HPDE6-E6E7 (cell line): ENCODE measurements at regions not wholly inside any gene's neighbourhood (a gene's known extent, or its start where the extent isn't known, plus 50 kb on each side); places are given as distances from the start of the nearest gene placed in this dataset.
"Not testable (repeated sequence)": the region's sequence is repeated elsewhere in the genome, so short reads cannot be mapped to it uniquely, and the experiment has no call there.

Experiments
- DNase-seq: peaks from one replicate; pipeline ENCODE4 v3.0.0; 2011; ENCODE audit warnings: missing footprints; ENCODE audit errors: extremely low spot score

- DNase-seq: no peak
These were observed 127.0 kb downstream of the COX18 start for GRCh38 chr4:72942565-72942964.

- DNase-seq: no peak
These were observed 131.0 kb downstream of the COX18 start for GRCh38 chr4:72938516-72938915.

DNA sequence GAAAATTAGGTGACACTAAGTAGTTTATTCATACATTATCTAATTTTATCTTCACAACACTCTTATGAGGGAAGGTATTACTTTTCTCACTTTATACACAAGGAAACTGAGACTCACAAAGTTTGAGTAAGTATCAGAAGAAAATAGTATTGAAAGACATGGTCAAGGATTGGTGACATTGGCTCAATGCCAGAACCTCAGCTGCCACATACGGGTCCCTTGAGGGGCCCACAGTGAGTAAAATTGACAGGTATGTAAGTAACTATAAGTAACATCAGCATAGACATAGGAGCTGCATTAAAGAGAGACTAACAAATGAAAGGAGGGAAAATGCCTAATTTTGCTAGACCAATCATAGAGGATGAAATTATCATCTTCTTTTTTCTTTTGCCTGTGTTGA is 134.1 kb downstream of the COX18 start:
- DNase-seq: no peak

DNA sequence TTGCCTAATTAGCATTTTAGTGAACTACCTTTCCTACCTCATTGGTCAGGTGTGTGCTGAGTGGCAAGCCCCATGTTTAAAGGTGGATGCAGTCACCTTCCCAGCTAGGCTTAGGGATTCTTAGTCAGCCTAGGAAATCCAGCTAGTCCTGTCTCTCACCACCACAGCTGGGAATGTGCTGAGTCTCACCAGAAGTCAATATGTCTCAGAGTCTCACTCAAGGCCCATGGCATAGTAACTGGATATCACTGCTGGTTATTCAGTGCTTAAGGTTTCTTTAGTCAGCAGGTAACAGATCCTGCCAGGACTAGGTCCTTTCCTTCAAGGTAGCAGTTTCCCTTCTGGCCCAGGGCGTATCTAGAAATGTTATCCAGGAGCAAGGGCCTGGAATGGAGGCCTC is 136.5 kb downstream of the COX18 start:
- DNase-seq: no peak

DNA sequence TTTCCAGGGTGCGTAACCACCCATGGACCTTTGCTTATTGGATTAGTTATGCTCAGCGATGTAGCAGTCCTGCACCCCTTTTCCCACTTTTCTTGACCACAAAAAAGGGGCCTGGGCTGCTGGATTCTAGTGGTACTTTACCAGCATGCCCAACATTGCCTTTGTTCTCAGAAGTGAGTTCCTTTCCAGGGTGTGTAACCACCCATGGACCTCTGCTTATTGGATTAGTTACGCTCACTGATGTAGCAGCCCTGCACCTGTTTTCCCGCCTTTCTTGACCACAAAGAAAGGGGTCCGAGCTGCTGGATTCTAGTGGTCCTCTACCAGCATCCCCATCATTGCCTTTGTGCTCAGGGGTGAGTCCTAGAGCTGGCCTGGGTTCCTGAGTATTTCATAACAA is 138.2 kb downstream of the COX18 start:
- no peak for DNase-seq

GRCh38 chr4:72929596-72930274 is 139.8 kb downstream of the COX18 start:
- not testable (repeated sequence) for DNase-seq

GRCh38 chr4:72924814-72925213 is 144.7 kb downstream of the COX18 start:
- no peak for DNase-seq

DNA sequence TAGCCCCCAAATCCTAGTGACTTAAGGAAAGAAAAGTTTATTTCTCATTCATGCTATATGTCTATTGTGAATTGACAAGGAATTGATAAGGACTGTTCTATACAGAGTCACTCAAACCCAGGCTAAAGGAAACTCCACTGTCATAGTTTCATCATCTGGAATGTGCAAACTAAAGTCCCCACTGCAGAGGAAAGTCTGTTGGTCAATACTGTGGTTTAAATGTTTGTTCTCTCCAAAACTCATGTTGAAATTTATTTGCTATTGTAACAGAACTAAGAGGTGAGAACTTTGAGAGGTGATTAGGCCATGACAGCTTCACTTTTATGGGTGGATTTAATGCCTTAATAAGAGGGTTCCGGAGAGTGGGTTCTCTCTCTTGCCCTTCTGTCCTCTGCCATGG is 149.6 kb downstream of the COX18 start:
- no peak for DNase-seq

DNA sequence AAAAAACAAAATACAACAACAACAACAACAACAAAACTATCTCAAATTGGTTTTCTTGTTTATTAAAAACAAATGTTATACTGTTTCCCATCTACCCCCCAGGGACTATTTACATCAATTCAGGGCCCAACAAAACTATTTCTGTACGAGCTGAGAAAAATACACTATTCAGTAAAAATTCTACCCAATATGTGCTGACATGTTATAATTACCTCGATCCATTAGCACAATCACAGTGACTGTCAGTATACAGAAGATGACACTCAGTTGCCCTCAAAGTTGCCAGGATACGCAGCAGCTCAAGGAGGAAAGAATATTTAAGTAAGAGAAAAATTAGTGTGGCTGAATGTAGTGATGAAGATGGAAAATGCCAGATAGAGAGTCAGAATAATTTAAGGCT is 150.1 kb downstream of the COX18 start:
- no peak for DNase-seq

- DNase-seq: no peak
These were observed 151.2 kb downstream of the COX18 start for GRCh38 chr4:72918362-72918761.

DNA sequence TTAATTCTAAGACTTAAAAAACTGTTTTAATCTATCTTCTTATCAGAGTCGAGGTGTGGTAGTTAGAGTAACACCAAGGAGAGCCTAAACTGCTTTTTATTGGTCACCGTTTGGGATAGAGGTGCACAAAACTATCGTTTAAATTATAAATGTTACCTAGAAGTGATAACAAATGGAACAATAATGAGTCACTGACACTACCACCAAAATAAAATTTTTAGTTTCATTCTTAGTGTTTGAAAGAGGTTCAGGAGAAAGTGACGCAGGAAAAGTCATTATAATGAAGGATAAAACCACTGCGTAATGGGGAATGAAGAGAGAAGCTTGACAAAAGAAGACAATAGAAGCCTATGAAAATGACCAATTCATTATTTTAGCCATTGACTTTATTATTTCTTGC is 158.2 kb downstream of the COX18 start:
- no peak for DNase-seq

- DNase-seq: peak; percentile 32
These were observed 160.1 kb downstream of the COX18 start for GRCh38 chr4:72909461-72909860.

GRCh38 chr4:72902354-72902753 is 167.2 kb downstream of the COX18 start:
- DNase-seq: no peak

GRCh38 chr4:72901553-72901952 is 168.0 kb downstream of the COX18 start:
- no peak for DNase-seq

DNA sequence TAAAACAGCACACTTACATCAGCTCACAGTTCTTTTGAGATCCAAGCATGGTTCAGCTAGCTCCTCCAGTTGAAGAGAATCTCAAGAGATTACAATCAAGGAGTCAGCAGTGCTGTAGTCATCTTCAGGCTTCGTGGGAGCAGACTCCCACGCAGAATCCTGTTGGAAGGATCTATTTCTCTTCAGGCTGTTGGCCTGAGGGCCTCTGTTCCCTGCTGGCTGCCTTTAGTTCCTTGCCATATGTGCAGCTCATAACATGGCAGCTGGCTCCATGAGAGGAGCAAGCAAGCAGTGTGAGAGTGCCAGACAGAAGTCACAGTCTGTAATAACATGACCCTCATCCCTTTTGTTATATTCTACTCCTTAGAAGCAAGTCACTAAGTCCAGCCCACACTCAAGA is 168.6 kb downstream of the COX18 start:
- DNase-seq: no peak

DNA sequence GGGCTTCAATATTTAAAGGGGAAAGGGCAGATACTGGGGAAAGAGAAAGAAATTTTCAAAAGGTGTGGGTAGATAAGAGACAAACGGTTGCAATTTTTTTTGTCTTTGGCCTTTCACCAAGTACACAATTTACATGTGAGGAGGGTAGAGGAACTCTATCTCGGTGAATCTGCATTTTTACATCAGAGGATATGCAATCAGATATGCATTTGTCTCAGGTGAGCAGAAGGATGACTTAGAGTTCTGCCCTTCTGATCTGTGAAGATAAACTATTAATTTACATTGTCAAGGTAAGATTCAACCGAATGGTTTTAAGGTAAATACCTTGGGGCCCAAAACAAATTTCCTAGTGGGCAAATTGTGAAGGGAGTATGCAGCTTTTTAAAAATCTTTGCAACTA is 169.9 kb downstream of the COX18 start:
- DNase-seq: no peak

- no peak for DNase-seq
These were observed 170.3 kb downstream of the COX18 start for GRCh38 chr4:72899214-72899613.

DNA sequence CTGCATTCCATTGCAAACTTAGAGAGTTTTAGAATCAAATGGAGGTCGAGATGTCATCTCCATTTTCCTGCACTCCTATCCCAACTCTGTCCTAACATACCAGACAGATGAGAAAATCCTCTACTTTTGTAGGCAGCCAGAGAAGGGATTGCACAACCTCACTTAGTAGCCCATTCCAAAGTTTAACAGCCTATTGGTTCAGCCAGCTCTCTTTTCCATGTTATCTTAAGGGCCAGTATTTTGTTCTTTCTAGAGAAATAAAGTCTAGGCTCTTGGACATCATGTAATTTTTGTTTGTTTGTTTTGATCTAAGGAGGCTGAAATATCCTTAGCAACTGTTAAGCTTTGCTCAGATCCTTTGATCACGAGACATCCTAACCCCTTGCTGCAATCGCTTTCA is 173.0 kb downstream of the COX18 start:
- DNase-seq: no peak

DNA sequence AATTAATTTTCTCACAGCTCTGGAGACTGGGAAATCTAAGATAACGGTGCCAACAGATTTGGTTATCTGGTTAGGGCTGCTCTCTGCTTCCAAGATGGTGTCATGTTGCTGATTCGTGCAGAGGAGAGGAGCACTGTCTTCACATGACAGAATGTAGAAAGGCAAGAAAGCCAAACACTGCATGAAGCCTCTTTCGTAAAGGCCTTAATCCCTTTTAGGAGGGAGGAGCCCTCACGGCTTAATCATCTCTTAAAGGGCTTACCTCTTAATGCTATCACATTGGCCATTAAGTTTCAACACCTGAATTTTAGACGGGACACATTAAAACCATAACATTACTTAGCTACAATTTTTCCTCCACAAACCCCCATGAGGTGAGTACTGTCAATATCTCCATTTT is 174.1 kb downstream of the COX18 start:
- DNase-seq: no peak

DNA sequence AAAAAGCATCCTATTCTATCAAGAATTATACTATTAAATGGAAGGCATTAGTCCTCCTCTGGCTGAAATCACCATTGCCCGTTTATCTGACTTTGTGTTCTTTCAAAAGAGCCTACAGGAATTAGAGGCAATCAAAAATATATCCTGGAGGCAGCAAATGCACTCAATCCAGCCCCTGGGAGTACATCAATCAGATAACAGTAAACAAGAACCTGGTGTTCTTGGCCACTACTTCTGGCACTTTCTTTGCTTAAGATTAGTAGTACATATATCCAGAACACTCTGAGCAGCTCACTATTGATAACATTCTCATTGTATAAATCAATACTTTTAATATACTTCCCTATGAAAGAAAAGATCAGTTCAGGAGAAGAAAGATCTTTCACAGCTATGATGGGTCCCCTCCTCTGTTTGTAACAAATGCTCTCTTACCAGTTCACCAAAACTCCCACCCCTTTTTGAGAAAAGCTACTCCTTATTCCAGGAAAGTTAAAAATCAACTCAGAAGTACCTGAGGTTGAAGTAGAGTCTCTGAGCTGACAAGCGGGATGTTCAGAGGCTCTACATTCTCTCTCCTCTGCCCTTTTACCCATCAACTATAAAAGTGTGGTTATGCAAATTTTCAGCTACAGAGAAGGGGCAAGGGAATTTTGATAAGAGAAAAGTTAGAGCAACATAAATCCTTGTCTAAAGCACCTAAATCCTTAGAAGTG is 176.0 kb downstream of the COX18 start:
- DNase-seq: no peak

DNA sequence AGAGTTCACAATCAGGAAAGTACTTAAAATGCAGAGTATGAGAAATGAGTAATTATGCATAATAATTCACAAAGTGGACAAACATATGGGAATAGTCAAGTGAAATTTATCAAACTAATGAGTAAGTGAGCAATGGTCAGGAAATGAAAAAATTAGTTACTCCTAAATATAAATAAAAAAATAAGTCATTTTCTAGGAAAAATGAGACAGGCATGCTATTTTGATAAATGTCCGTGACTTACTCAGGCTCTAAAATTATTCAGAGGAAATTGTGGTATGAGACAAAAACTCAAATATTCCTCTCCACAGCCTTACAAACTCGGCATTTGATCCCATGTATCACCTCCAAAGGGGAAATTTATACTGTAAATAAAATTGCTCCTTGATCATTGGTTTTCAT is 181.2 kb downstream of the COX18 start:
- no peak for DNase-seq

- DNase-seq: no peak
These were observed 182.4 kb downstream of the COX18 start for GRCh38 chr4:72887152-72887551.

- no peak for DNase-seq
These were observed 182.9 kb downstream of the COX18 start for GRCh38 chr4:72886602-72887001.

GRCh38 chr4:72884225-72884624 is 185.3 kb downstream of the COX18 start:
- not testable (repeated sequence) for DNase-seq
